ENCODE measurements at regions not wholly inside any gene's neighbourhood (a gene's known extent, or its start where the extent isn't known, plus 50 kb on each side); places are given as distances from the start of the nearest gene placed in this dataset.
A peak's percentile ranks its signal among the peaks of the same experiment; 100 is the strongest.

GRCh38 chr16:86816930-86817625 lies 238.7 kb downstream of the FOXL1 start:
- no peak for TF ChIP-seq CTCF (conservative IDR thresholded peaks at IDR 0.05; ENCODE audit: control insufficient read depth, insufficient read depth, low read depth, low read length)
- no peak for DNase-seq (ENCODE audit: low read depth)
- H3K4me3 ChIP-seq (ENCODE audit: control insufficient read depth, low read depth, low read length) = no peak overlapping the region

DNA sequence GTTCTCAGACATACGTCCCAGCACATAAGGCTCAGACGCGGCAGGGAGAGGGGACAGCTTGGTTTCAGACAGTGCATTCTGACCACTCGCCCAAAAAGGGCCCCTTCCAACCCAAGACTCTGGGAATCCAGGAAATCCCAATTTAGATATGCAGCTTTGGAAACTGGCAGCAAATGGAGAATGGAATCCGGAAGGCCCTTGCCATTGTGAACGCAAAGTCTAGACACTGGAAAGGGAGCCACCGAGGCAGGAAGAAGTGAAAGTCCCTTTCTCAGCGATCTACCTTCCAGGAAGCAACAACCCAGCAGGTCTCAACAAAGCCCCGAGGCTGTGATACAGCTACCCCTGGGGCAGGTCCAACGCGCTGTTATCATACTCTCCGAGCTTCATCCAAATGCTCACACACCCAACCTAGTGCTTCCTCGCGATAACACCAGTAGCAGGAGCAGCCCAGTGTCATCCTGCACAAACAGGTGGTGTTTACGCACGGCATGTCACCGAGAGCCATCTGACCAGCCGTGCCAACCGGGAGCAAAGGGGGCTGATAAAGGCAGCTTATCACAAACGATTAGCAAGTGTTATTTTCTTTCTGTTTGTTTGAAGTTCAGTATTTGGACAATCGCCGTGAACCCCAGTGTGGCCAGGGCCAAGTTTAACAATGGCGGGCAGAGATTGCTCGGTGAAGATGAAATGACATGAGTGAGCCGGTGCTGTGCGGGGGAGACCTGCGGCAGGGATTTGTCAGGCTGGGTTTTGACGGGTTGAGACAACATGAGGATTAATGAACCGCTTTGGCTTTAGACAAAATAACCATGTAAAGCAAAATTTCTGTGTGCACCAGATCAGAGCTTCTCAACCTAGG lies 240.6 kb downstream of the FOXL1 start:
- no peak overlapping the region for H3K4me3 ChIP-seq (ENCODE audit: control insufficient read depth, low read depth, low read length)
- no peak for DNase-seq (ENCODE audit: low read depth)
- no peak for TF ChIP-seq CTCF (conservative IDR thresholded peaks at IDR 0.05; ENCODE audit: control insufficient read depth, insufficient read depth, low read depth, low read length)

DNA sequence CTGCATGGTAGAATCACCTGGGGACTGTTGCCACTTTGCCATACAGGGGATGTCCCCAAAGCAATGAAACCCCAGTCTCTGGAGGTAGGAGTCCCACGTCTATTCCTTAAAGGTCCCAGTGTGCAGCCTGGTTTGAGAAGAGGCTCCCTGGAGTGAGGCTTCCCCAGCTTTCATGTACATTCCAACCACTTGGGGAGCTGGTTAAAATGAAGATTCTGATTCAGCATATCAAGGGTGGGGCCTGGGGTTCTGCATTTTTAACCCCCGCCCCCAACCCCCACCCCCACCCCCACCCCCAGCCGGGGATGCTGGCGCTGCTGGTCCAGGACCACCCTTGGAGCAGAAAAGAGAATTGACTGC lies 241.2 kb downstream of the FOXL1 start:
- peak; percentile 29 for TF ChIP-seq CTCF (conservative IDR thresholded peaks at IDR 0.05; ENCODE audit: control insufficient read depth, insufficient read depth, low read depth, low read length)
- DNase-seq (ENCODE audit: low read depth) = no peak
- H3K4me3 ChIP-seq (ENCODE audit: control insufficient read depth, low read depth, low read length) = no peak overlapping the region

GRCh38 chr16:86821895-86822294 lies 243.5 kb downstream of the FOXL1 start:
- no peak overlapping the region for H3K4me3 ChIP-seq (ENCODE audit: control insufficient read depth, low read depth, low read length)
- no peak for TF ChIP-seq CTCF (conservative IDR thresholded peaks at IDR 0.05; ENCODE audit: control insufficient read depth, insufficient read depth, low read depth, low read length)
- no peak for DNase-seq (ENCODE audit: low read depth)

GRCh38 chr16:86823125-86823524 lies 244.8 kb downstream of the FOXL1 start:
- no peak for DNase-seq (ENCODE audit: low read depth)
- TF ChIP-seq CTCF (conservative IDR thresholded peaks at IDR 0.05; ENCODE audit: control insufficient read depth, insufficient read depth, low read depth, low read length) = no peak
- H3K4me3 ChIP-seq (ENCODE audit: control insufficient read depth, low read depth, low read length) = no peak overlapping the region

- H3K4me3 ChIP-seq (ENCODE audit: control insufficient read depth, low read depth, low read length) = no peak overlapping the region
- peak; percentile 84 for DNase-seq (ENCODE audit: low read depth)
- TF ChIP-seq CTCF (conservative IDR thresholded peaks at IDR 0.05; ENCODE audit: control insufficient read depth, insufficient read depth, low read depth, low read length) = no peak
Observed at GRCh38 chr16:86823888-86824671, 245.7 kb downstream of the FOXL1 start.

Data from fibroblast of mammary gland (primary cell).